Hepatocyte (in vitro differentiated cells): ENCODE measurements at regions not wholly inside any gene's neighbourhood (a gene's known extent, or its start where the extent isn't known, plus 50 kb on each side); places are given as distances from the start of the nearest gene placed in this dataset.

Experiments used
- DNase-seq: peaks from one replicate; pipeline ENCODE4 v3.0.0-alpha.2; 2016; ENCODE audit warnings: low spot score
- H2AFZ ChIP-seq: fragments of 200-600 bp; sonication (generic); 2 replicates; pipeline ENCODE4 v1.6.0; 2016; ENCODE audit warnings: antibody characterized with exemption, mild to moderate bottlenecking
- H3K27ac ChIP-seq: fragments of 200-600 bp; sonication (generic); 2 replicates; pipeline ENCODE4 v1.5.1; 2016; ENCODE audit warnings: mild to moderate bottlenecking
- H3K27me3 ChIP-seq: fragments of 200-600 bp; sonication (generic); 2 replicates; pipeline ENCODE4 v1.6.1; 2016
- H3K36me3 ChIP-seq: fragments of 200-600 bp; sonication (generic); replicated peaks from 2 replicates; pipeline ENCODE4 v1.5.1; 2016; ENCODE audit warnings: low read depth; ENCODE audit not compliant: insufficient read depth
- H3K4me1 ChIP-seq: fragments of 200-600 bp; sonication (generic); 2 replicates; pipeline ENCODE4 v1.5.1; 2016; ENCODE audit warnings: mild to moderate bottlenecking, moderate library complexity; ENCODE audit not compliant: insufficient read depth
- H3K4me2 ChIP-seq: fragments of 200-600 bp; sonication (generic); 2 replicates; pipeline ENCODE4 v1.6.0; 2016
- H3K4me3 ChIP-seq: fragments of 200-600 bp; sonication (generic); 2 replicates; pipeline ENCODE4 v1.5.1; 2016; ENCODE audit warnings: mild to moderate bottlenecking
- H3K79me2 ChIP-seq: fragments of 200-600 bp; sonication (generic); 2 replicates; pipeline ENCODE4 v1.6.0; 2017; ENCODE audit warnings: mild to moderate bottlenecking
- H3K9me2 ChIP-seq: fragments of 200-600 bp; sonication (generic); replicated peaks from 2 replicates; pipeline ENCODE4 v1.6.0; 2017; ENCODE audit warnings: mild to moderate bottlenecking; ENCODE audit not compliant: insufficient read depth
- H3K9me3 ChIP-seq: fragments of 200-600 bp; sonication (generic); 2 replicates; pipeline ENCODE4 v1.5.1; 2016; ENCODE audit warnings: low read depth, mild to moderate bottlenecking
- H4K20me1 ChIP-seq: fragments of 200-600 bp; sonication (generic); 2 replicates; pipeline ENCODE4 v1.6.0; 2016; ENCODE audit warnings: mild to moderate bottlenecking; ENCODE audit not compliant: insufficient read depth, poor library complexity, severe bottlenecking
- CTCF ChIP-seq: fragments of 200-600 bp; sonication (generic); IDR thresholded peaks from 2 replicates; pipeline ENCODE4 v1.5.1; 2016; ENCODE audit warnings: antibody characterized with exemption, mild to moderate bottlenecking; ENCODE audit not compliant: poor library complexity
- EZH2 ChIP-seq: fragments of 200-600 bp; sonication (generic); IDR thresholded peaks from 2 replicates; pipeline ENCODE4 v1.6.1; 2016; ENCODE audit warnings: antibody characterized with exemption, mild to moderate bottlenecking, borderline replicate concordance
- EZH2phosphoT487 ChIP-seq: fragments of 200-600 bp; sonication (generic); IDR thresholded peaks from one replicate; pipeline ENCODE4 v1.6.1; 2018; ENCODE audit warnings: antibody characterized with exemption, mild to moderate bottlenecking, low read depth, moderate library complexity; ENCODE audit not compliant: unreplicated experiment, severe bottlenecking
- WGBS: methylation state at CpG from one replicate; pipeline ENCODE4 v1.1.6; 2016; ENCODE audit warnings: low lambda C conversion rate; ENCODE audit errors: missing lambda C conversion rate; 5-methylcytosine and 5-hydroxymethylcytosine counted together

GRCh38 chr6:156658966-156659821 is 118.0 kb upstream of the ARID1B start:
- no peak for DNase-seq
- no peak overlapping the region for H2AFZ ChIP-seq
- no peak overlapping the region for H3K4me2 ChIP-seq
- H3K9me3 ChIP-seq, result no peaks in the 10 kb centered on the region
- WGBS, result 75% methylated on average over 7 of the region's 7 CpGs
- peaks cover 3% of the 10 kb centered on the region for H3K4me1 ChIP-seq
- no peaks in the 10 kb centered on the region for H3K9me2 ChIP-seq
- H3K27ac ChIP-seq, result peak overlapping the region; percentile 79
- no peaks in the 10 kb centered on the region for H3K27me3 ChIP-seq
- H3K36me3 ChIP-seq, result no peaks in the 10 kb centered on the region
- TF ChIP-seq EZH2phosphoT487 (no peak), CTCF (no peak), EZH2 (no peak)
- no peaks in the 10 kb centered on the region for H3K79me2 ChIP-seq
- H3K4me3 ChIP-seq, result no peak overlapping the region
- no peaks in the 10 kb centered on the region for H4K20me1 ChIP-seq

GRCh38 chr6:156658186-156658965 is 118.8 kb upstream of the ARID1B start:
- Histone ChIP-seq H3K4me1 (peaks cover 3% of the 10 kb centered on the region), H3K79me2 (no peaks in the 10 kb centered on the region), H3K27me3 (no peaks in the 10 kb centered on the region), H3K4me2 (peak overlapping the region; percentile 25), H2AFZ (no peak overlapping the region), H3K27ac (peak overlapping the region; percentile 79), H3K36me3 (no peaks in the 10 kb centered on the region), H4K20me1 (no peaks in the 10 kb centered on the region), H3K4me3 (no peak overlapping the region), H3K9me2 (no peaks in the 10 kb centered on the region), H3K9me3 (no peaks in the 10 kb centered on the region)
- TF ChIP-seq CTCF (no peak), EZH2 (no peak), EZH2phosphoT487 (no peak)
- WGBS, result 45% methylated on average over 12 of the region's 12 CpGs
- DNase-seq, result peak; percentile 30

- Histone ChIP-seq H4K20me1 (no peaks in the 10 kb centered on the region), H3K36me3 (no peaks in the 10 kb centered on the region), H3K4me2 (no peak overlapping the region), H3K27ac (peak overlapping the region; percentile 79), H3K4me1 (peaks cover 3% of the 10 kb centered on the region), H3K27me3 (no peaks in the 10 kb centered on the region), H2AFZ (no peak overlapping the region), H3K9me2 (no peaks in the 10 kb centered on the region), H3K79me2 (no peaks in the 10 kb centered on the region), H3K9me3 (no peaks in the 10 kb centered on the region), H3K4me3 (no peak overlapping the region)
- no peak for DNase-seq
- TF ChIP-seq CTCF, result no peak
- TF ChIP-seq EZH2, result no peak
- no peak for TF ChIP-seq EZH2phosphoT487
- 90% methylated on average over 5 of the region's 5 CpGs for WGBS
These were observed 119.9 kb upstream of the ARID1B start for GRCh38 chr6:156657296-156657695.
